Esophagus muscularis mucosa (tissue), 4 donors: ENCODE measurements at regions not wholly inside any gene's neighbourhood (a gene's known extent, or its start where the extent isn't known, plus 50 kb on each side); places are given as distances from the start of the nearest gene placed in this dataset.
A peak's percentile ranks its signal among the peaks of the same experiment; 100 is the strongest.

Experiments used
- DNase-seq: peaks from one replicate; pipeline ENCODE4 v3.0.0-alpha.2; 2017; ENCODE audit errors: extremely low spot score
- H3K27ac ChIP-seq, 4 donors: fragments of 200-600 bp; sonication (generic); replicated peaks in 1 of 4; 1 replicate in 3 of 4; 2 replicates in 1 of 4; pipeline ENCODE4 v1.5.1; 2016 to 2019; ENCODE audit warnings: mild to moderate bottlenecking in 1 of 4
- H3K27me3 ChIP-seq, 4 donors: fragments of 200-600 bp; sonication (generic); one replicate each; pipeline versions ENCODE4 v1.5.1 to v1.6.0; 2016 to 2019
- H3K36me3 ChIP-seq, 4 donors: fragments of 200-600 bp; sonication (generic); one replicate each; pipeline ENCODE4 v1.5.1; 2016 to 2019
- H3K4me1 ChIP-seq, 4 donors: fragments of 200-600 bp; sonication (generic); one replicate each; pipeline ENCODE4 v1.5.1; 2016 to 2019
- H3K4me3 ChIP-seq, 4 donors: fragments of 200-600 bp; sonication (generic); 1 replicate in 2 of 4; 2 replicates in 2 of 4; pipeline ENCODE4 v1.5.1; 2016 to 2019; ENCODE audit warnings: mild to moderate bottlenecking in 4 of 4, moderate library complexity in 1 of 4
- H3K9me3 ChIP-seq, 4 donors: fragments of 200-600 bp; sonication (generic); 1 replicate in 3 of 4; 2 replicates in 1 of 4; pipeline ENCODE4 v1.5.1; 2016 to 2019
- CTCF ChIP-seq, 3 experiments: fragments of 200-600 bp in 2 of 3; fragments of 450-650 bp in 1 of 3; sonication (generic) in 2 of 3; IDR thresholded peaks; one replicate each; pipeline ENCODE4 v1.5.1; 2017 to 2019; ENCODE audit warnings: antibody characterized with exemption in 3 of 3, mild to moderate bottlenecking in 2 of 3, moderate library complexity in 1 of 3
- EP300 ChIP-seq: sonication (generic); formaldehyde crosslinking; IDR thresholded peaks from one replicate; pipeline ENCODE4 v1.6.1; 2017; ENCODE audit warnings: antibody characterized with exemption
- POLR2A ChIP-seq: fragments of 450-650 bp; IDR thresholded peaks from one replicate; pipeline ENCODE4 v1.6.1; 2017; ENCODE audit warnings: antibody characterized with exemption, moderate library complexity, mild to moderate bottlenecking, low read depth
- POLR2AphosphoS5 ChIP-seq, 2 donors: sonication (generic); formaldehyde crosslinking; IDR thresholded peaks; one replicate each; pipeline ENCODE4 v1.6.1; 2017; ENCODE audit warnings: antibody characterized with exemption in 2 of 2
- WGBS: methylation state at CpG from one replicate; pipeline ENCODE4 v1.1.5; 2018; 5-methylcytosine and 5-hydroxymethylcytosine counted together
- intact Hi-C: fragments of 100-400 bp; cut with DNase I; formaldehyde crosslinking; loops from one replicate; pipeline ENCODE4 v1.15.1; 2023

- Histone ChIP-seq H3K27me3 (no peaks in the 10 kb centered on the region), H3K36me3 (no peaks in the 10 kb centered on the region), H3K4me1 (peaks cover 4 to 16% (median 13%) of the 10 kb centered on the region in 4 donors), H3K4me3 (no peak overlapping the region), H3K9me3 (no peaks in the 10 kb centered on the region), H3K27ac (peak overlapping the region in 1 of 4 donors; percentile 49)
- 53% methylated on average over 12 of the region's 12 CpGs for WGBS
- intact Hi-C loops = no loop called here
- DNase-seq = peak; percentile 92
- TF ChIP-seq POLR2AphosphoS5 (IDR thresholded peaks at IDR 0.05) (peak; percentile 46 to 47), EP300 (no peak), CTCF (IDR thresholded peaks at IDR 0.05) (no peak)
Measured at GRCh38 chr7:47720141-47720906, 138.4 kb upstream of the TNS3 start.

GRCh38 chr7:47719675-47720074 lies 137.8 kb upstream of the TNS3 start:
- WGBS = 90% methylated on average over 7 of the region's 7 CpGs
- no peaks in the 10 kb centered on the region for H3K36me3 ChIP-seq
- H3K4me3 ChIP-seq = no peak overlapping the region
- H3K4me1 ChIP-seq = peaks cover 4 to 16% (median 13%) of the 10 kb centered on the region in 4 donors
- H3K27ac ChIP-seq = no peak overlapping the region
- TF ChIP-seq EP300 (no peak), POLR2A (no peak), POLR2AphosphoS5 (IDR thresholded peaks at IDR 0.05) (no peak)
- intact Hi-C loops = no loop called here
- H3K27me3 ChIP-seq = no peaks in the 10 kb centered on the region
- H3K9me3 ChIP-seq = no peaks in the 10 kb centered on the region
- DNase-seq = no peak

- 100% methylated on average over 5 of the region's 5 CpGs for WGBS
- H3K4me1 ChIP-seq = peaks cover 4 to 16% (median 14%) of the 10 kb centered on the region in 4 donors
- no peaks in the 10 kb centered on the region for H3K9me3 ChIP-seq
- DNase-seq = peak; percentile 75
- H3K27ac ChIP-seq = no peak overlapping the region
- no peaks in the 10 kb centered on the region for H3K27me3 ChIP-seq
- H3K4me3 ChIP-seq = no peak overlapping the region
- H3K36me3 ChIP-seq = no peaks in the 10 kb centered on the region
- intact Hi-C loops = no loop called here
- no peak for TF ChIP-seq CTCF (IDR thresholded peaks at IDR 0.05)
- no peak for TF ChIP-seq EP300
- TF ChIP-seq POLR2AphosphoS5 (IDR thresholded peaks at IDR 0.05) = no peak
- TF ChIP-seq POLR2A = no peak
Measured at GRCh38 chr7:47715631-47716068, 133.7 kb upstream of the TNS3 start.

- WGBS = 81% methylated on average over 6 of the region's 6 CpGs
- intact Hi-C loops = no loop called here
Measured at GRCh38 chr7:47714669-47715607, 133.0 kb upstream of the TNS3 start.

More at GRCh38 chr7:47714669-47715607, 133.0 kb upstream of the TNS3 start:
- Histone ChIP-seq H3K4me3 (no peak overlapping the region), H3K27me3 (no peaks in the 10 kb centered on the region), H3K9me3 (no peaks in the 10 kb centered on the region), H3K27ac (no peak overlapping the region), H3K36me3 (no peaks in the 10 kb centered on the region), H3K4me1 (peaks cover 1 to 16% (median 14%) of the 10 kb centered on the region in 4 donors)
- TF ChIP-seq EP300 (no peak), POLR2AphosphoS5 (IDR thresholded peaks at IDR 0.05) (no peak), CTCF (IDR thresholded peaks at IDR 0.05) (no peak), POLR2A (no peak)
- DNase-seq = no peak
